RPMI7951 (cell line): ENCODE measurements at regions not wholly inside any gene's neighbourhood (a gene's known extent, or its start where the extent isn't known, plus 50 kb on each side); places are given as distances from the start of the nearest gene placed in this dataset.
"Not testable (repeated sequence)": the region's sequence is repeated elsewhere in the genome, so short reads cannot be mapped to it uniquely, and the experiment has no call there.

Experiments
- DNase-seq: peaks from one replicate; pipeline ENCODE4 v3.0.0-alpha.2; 2012; ENCODE audit warnings: low read depth

GRCh38 chr3:166085164-166085856 is 248.1 kb upstream of the BCHE start:
- DNase-seq: no peak

- no peak for DNase-seq
Observed at GRCh38 chr3:166080096-166080495, 242.9 kb upstream of the BCHE start.

GRCh38 chr3:166071831-166072230 is 234.6 kb upstream of the BCHE start:
- no peak for DNase-seq

- DNase-seq: no peak
Observed at GRCh38 chr3:166064476-166064875, 227.3 kb upstream of the BCHE start.

DNA sequence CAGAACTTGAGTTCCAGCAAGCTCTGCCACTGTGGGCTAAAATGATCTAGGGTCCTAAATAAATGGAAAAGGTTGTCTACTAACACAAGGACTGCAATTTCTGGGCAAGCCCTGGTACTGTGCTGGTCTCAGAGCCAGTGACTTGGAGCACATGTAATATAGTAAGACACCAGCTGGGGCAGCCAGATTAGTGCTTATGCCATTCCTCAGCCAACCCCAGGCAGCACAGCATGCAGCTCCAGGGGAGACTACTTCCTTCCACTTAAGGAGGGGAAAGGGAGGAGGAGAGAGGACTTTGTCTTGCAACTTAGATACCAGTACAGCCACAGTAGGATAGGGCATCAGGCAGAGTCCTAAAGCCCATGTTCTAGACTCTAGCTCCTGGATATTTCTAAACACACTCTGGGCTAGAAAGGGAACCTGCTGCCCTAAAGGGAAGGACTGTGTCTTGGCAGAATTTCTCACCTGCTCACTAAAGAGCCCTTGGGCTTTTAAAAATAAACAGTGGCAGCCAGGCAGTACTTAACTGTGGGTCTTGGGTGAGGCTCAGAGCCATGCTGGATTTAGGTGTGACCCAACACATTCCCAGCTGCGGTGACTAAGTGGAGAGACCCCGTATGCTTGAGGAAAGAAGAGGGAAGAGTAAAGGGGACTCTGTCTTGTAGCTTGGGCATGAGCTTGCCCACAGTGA is 223.7 kb upstream of the BCHE start:
- DNase-seq: no peak

DNA sequence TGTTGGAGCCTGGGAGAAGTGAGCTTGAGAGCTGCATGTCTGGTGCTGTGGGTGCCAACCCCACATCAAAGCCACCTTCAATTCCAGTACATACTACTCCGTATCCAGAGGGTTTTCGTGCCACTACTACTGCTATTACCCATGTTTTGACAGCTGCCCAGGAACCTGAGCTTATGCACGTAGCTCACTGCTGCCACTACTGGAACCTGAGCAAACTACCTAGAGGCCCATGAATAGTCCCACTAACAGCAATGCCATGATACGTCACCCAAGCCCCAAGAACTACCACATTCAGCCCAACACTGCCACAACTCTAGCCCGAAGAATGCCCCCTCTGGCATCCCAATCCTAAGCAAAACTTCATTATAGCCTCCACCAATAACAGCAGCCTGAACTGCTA is 215.2 kb upstream of the BCHE start:
- DNase-seq: no peak

DNA sequence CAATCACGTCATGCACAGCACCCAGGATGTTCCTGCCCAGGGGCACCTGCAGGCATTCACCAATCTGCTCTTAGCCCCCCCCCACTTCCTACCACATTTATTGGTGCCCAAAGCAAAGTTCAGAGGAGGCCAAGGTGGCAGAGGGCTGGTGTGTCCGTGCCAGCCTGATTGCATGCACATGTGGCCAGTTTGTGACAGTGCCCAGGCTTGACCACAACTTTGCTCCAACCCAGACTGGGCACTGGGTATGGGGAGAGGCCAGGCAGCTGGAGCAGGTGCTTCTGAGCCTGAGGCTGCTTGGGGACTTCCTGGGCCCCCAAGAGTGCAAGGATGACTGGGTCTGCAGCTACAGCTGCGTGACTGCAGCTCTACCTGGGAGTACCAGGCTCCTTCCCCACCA is 192.3 kb upstream of the BCHE start:
- DNase-seq: no peak

- peak; percentile 19 for DNase-seq
Observed at GRCh38 chr3:166013073-166013679, 176.0 kb upstream of the BCHE start.

GRCh38 chr3:166011771-166012170 is 174.5 kb upstream of the BCHE start:
- DNase-seq: no peak

GRCh38 chr3:166005126-166005525 is 167.9 kb upstream of the BCHE start:
- no peak for DNase-seq

- DNase-seq: no peak
Observed at GRCh38 chr3:165994293-165994692, 157.1 kb upstream of the BCHE start.

DNA sequence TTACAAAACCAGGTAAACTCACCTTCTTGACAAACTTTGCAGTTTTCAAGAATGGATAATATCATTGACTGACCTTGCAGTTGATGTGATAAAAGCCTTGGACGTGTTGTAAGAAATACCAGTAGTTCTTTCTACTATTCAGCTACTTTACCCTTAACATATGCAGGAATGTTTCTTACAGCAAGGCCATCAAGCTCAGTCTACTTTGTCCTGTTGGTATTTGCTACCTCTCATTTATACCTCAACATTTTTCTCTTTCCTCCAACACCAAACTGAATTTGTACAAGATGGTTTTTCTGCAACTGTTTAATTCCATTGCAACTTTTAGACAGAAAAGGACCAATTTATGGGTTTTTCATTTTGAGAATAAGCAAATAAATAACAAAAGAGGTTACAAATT is 147.4 kb upstream of the BCHE start:
- no peak for DNase-seq

- DNase-seq: no peak
Observed at GRCh38 chr3:165983284-165983683, 146.1 kb upstream of the BCHE start.

- DNase-seq: no peak
Observed at GRCh38 chr3:165981318-165981717, 144.1 kb upstream of the BCHE start.

DNA sequence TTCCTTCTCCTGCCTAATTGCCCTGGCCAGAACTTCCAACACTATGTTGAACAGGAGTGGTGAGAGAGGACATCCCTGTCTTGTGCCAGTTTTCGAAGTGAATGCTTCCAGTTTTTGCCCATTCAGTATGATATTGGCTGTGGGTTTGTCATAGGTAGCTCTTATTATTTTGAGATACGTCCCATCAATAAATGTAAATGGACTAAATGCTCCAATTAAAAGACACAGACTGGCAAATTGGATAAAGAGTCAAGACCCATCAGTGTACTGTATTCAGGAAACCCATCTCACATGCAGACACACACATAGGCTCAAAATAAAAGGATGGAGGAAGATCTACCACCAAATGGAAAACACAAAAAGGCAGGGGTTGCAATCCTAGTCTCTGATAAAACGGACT is 123.6 kb upstream of the BCHE start:
- not testable (repeated sequence) for DNase-seq

DNA sequence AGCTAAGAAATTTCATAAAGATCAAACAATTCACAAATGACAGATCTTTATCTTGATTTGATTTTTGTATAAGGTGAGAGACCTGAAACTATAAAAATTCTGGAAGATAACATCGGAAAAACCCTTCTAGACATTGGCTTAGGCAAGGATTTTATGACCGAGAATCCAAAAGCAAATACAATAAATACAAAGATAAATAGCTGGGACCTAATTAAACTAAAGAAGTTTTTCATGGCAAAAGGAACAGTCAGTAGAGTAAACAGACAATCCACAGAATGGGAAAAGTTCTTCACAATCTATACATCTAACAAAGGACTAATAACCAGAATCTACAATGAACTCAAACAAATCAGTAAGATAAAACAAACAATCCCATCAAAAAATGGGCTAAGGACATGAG is 116.9 kb upstream of the BCHE start:
- no peak for DNase-seq

- no peak for DNase-seq
Observed at GRCh38 chr3:165946360-165946759, 109.1 kb upstream of the BCHE start.

- no peak for DNase-seq
Observed at GRCh38 chr3:165938986-165939540, 101.8 kb upstream of the BCHE start.

GRCh38 chr3:165936081-165936480 is 98.9 kb upstream of the BCHE start:
- not testable (repeated sequence) for DNase-seq

DNA sequence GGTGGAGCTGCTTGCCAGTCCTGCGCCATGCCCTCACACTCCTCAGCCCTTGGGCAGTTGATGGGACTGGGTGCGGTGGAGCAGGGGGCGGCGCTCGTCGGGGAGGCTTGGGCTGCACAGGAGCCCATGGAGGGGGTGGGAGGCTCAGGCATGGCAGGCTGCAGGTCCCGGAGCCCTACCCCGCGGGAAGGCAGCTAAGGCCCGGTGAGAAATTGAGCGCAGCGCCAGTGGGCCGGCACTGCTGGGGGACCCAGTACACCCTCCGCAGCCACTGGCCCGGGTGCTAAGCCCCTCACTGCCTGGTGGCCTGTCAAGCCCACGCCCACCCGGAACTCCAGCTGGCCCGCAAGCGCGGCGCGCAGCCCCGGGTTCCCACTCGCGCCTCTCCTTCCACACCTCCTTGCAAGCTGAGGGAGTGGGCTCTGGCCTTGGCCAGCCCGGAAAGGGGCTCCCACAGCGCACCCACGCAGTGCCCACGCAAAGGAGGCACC is 87.1 kb upstream of the BCHE start:
- DNase-seq: not testable (repeated sequence)

DNA sequence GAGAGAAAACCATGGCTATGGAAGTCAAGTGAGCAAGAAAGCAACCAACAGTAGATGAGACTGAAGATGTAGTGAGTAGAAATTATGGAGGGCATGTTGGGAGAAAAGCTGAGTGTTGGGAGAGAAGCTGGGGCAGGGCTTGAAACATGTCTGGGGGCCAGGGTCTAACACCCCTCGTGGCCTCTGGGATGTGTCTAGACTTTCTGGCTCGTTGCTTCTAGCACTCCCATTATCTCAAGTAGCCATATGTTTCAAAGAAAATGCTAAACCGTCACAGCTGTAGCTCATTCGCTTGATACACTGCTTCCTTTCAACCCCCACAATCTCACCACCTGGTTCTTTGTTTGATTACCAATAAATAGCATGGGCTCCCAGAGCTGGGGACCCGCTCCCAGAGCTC is 83.8 kb upstream of the BCHE start:
- no peak for DNase-seq

DNA sequence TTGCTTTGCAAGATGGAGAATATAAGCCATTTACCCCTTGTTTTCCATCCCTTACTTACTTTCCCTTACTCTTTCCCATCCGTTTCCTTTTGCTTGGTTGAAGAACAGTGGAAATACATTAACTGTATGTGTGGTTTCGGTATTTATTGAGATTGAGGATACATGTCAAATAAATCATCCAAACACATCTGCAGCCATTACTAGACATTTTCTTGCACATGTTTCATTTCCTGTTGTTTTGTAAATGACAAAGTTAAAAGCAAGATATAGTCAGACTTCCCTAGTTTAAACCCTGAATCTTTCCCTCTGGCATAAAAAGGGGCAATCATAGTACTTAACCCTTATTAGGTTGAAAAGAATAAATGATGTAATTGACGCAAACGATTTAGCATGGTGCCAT is 82.1 kb upstream of the BCHE start:
- DNase-seq: no peak

DNA sequence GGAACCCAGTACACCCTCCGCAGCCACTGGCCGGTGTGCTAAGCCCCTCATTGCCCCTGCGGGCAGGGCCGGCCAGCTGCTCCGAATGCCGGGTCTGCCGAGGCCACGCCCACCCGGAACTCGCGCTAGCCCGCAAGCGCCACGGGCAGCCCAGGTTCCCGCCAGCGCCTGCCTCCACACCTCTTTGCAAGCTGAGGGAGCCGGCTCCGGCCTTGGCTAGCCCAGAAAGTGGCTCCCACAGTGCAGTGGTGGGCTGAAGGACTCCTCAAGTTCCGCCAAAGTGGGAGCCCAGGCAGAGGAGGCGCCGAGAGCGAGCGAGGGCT is 81.4 kb upstream of the BCHE start:
- DNase-seq: no peak
